HCT116 (cell line): ENCODE measurements at regions not wholly inside any gene's neighbourhood (a gene's known extent, or its start where the extent isn't known, plus 50 kb on each side); places are given as distances from the start of the nearest gene placed in this dataset.

ENCODE experiments used
- ATAC-seq: fragments of 200-7000 bp; cut with Tn5 transposase; 2 replicates; pipeline ENCODE4 v1.9.1; 2020; ENCODE audit warnings: mild to moderate bottlenecking, moderate library complexity
- BruUV-seq: library from RNA; stranded (reverse); fragments of 400-500 nt; replicated peaks from 2 replicates; lab custom pipeline; 2021; lab: Mats Ljungman, UMichigan
- CTCF ChIA-PET: fragments of 300-600 bp; sonication (Branson Sonifier 250); formaldehyde crosslinking; loops from one replicate; lab custom pipeline; 2021; ENCODE audit warnings: antibody characterized with exemption; lab: Charles Lee
- POLR2A ChIA-PET: fragments of 300-600, 350-600 bp; sonication (Branson Sonifier 250); formaldehyde crosslinking; loops from one replicate; lab custom pipeline; 2021; ENCODE audit warnings: antibody characterized with exemption; lab: Charles Lee
- RAD21 ChIA-PET, 2 experiments: fragments of 300-600 bp; sonication (Branson Sonifier 250); formaldehyde crosslinking; loops; one replicate each; lab custom pipeline; 2023; ENCODE audit warnings: low total read pairs in 2 of 2; ENCODE audit not compliant: uncharacterized antibody in 2 of 2, unreplicated experiment in 2 of 2, low non-redundant PET in 1 of 2; lab: Charles Lee
- DNase-seq: peaks from one replicate; pipeline ENCODE4 v3.0.0-alpha.2; 2010; ENCODE audit warnings: low read depth, low spot score
- H2AFZ ChIP-seq: fragments of 200-600 bp; shearing (Covaris generic), sonication (generic); 2 replicates; pipeline ENCODE4 v1.6.1; 2017; ENCODE audit warnings: low read depth, mixed run types, mixed read lengths, antibody characterized with exemption, low read length; ENCODE audit not compliant: poor library complexity, severe bottlenecking
- H3K27ac ChIP-seq: 2 replicates; pipeline ENCODE4 v1.5.1; 2012; ENCODE audit warnings: low read depth, low read length
- H3K27me3 ChIP-seq: fragments of 200-600 bp; sonication (generic); 2 replicates; pipeline ENCODE4 v1.6.1; 2016; ENCODE audit warnings: mixed run types, low read length, mixed read lengths; ENCODE audit not compliant: insufficient read depth
- H3K36me3 ChIP-seq, 2 experiments: fragments of 200-500 bp in 1 of 2; fragments of 200-600 bp in 1 of 2; sonication (Bioruptor generic) in 1 of 2; sonication (generic) in 1 of 2; 2 replicates each; pipeline versions ENCODE4 v1.5.1 to v1.6.1; 2014 to 2016; ENCODE audit warnings: low read length in 2 of 2, inconsistent platforms in 1 of 2, mixed read lengths in 1 of 2, mixed run types in 1 of 2; ENCODE audit not compliant: insufficient read depth in 2 of 2, control insufficient read depth in 1 of 2
- H3K4me1 ChIP-seq, 2 experiments: fragments of 200-600 bp in 1 of 2; sonication (generic) in 1 of 2; 2 replicates each; pipeline versions ENCODE4 v1.5.1 to v1.6.1; 2012 to 2017; ENCODE audit warnings: low read length in 2 of 2, inconsistent platforms in 1 of 2, mild to moderate bottlenecking in 1 of 2, mixed read lengths in 1 of 2, mixed run types in 1 of 2, moderate library complexity in 1 of 2; ENCODE audit not compliant: insufficient read depth in 2 of 2, control insufficient read depth in 1 of 2
- H3K4me2 ChIP-seq: fragments of 200-600 bp; sonication (generic); 2 replicates; pipeline ENCODE4 v1.6.1; 2017; ENCODE audit warnings: mixed run types, low read length, mixed read lengths
- H3K4me3 ChIP-seq, 2 experiments: fragments of 200-600 bp in 1 of 2; sonication (generic) in 1 of 2; replicated peaks in 1 of 2; 2 replicates each; pipeline ENCODE4 v1.5.1; 2011 to 2016; ENCODE audit warnings: low read length in 2 of 2, control low read depth in 1 of 2, low read depth in 1 of 2, mild to moderate bottlenecking in 1 of 2, mixed read lengths in 1 of 2, mixed run types in 1 of 2
- H3K79me2 ChIP-seq: fragments of 200-600 bp; sonication (generic); 2 replicates; pipeline ENCODE4 v1.6.1; 2017; ENCODE audit warnings: mild to moderate bottlenecking, mixed run types, low read length, moderate library complexity, mixed read lengths; ENCODE audit not compliant: insufficient read depth
- H3K9ac ChIP-seq: fragments of 200-600 bp; sonication (generic); 2 replicates; pipeline ENCODE4 v1.6.1; 2016; ENCODE audit warnings: low read length, mixed read lengths
- H3K9me2 ChIP-seq: fragments of 200-600 bp; sonication (generic), shearing (Covaris generic); 2 replicates; pipeline ENCODE4 v1.6.1; 2017; ENCODE audit warnings: mixed run types, mild to moderate bottlenecking, moderate library complexity; ENCODE audit not compliant: insufficient read depth
- H3K9me3 ChIP-seq, 2 experiments: fragments of 200-500 bp in 1 of 2; fragments of 200-600 bp in 1 of 2; sonication (Bioruptor generic) in 1 of 2; sonication (generic) in 1 of 2; 2 replicates each; pipeline ENCODE4 v1.6.1; 2014 to 2017; ENCODE audit warnings: low read length in 2 of 2, mixed read lengths in 2 of 2, inconsistent platforms in 1 of 2, low read depth in 1 of 2, mild to moderate bottlenecking in 1 of 2, mixed run types in 1 of 2, moderate library complexity in 1 of 2; ENCODE audit not compliant: control insufficient read depth in 1 of 2, insufficient read depth in 1 of 2
- H4K20me1 ChIP-seq: fragments of 200-600 bp; sonication (generic), shearing (Covaris generic); 2 replicates; pipeline ENCODE4 v1.6.1; 2017; ENCODE audit warnings: mixed run types, mild to moderate bottlenecking, moderate library complexity; ENCODE audit not compliant: insufficient read depth
- CBX3 ChIP-seq: IDR thresholded peaks from 2 replicates; pipeline ENCODE4 v1.6.1; 2012; ENCODE audit warnings: low read depth
- EGR1 ChIP-seq: IDR thresholded peaks from 2 replicates; pipeline ENCODE4 v1.6.1; 2012; ENCODE audit warnings: low read depth
- ELF1 ChIP-seq: IDR thresholded peaks from 2 replicates; pipeline ENCODE4 v1.6.1; 2012; ENCODE audit warnings: low read depth, borderline replicate concordance
- EZH2 ChIP-seq: fragments of 200-600 bp; sonication (generic); IDR thresholded peaks from 2 replicates; pipeline ENCODE4 v1.6.1; 2017; ENCODE audit warnings: antibody characterized with exemption, mixed run types
- EZH2phosphoT487 ChIP-seq: fragments of 200-600 bp; IDR thresholded peaks from 2 replicates; pipeline ENCODE4 v1.6.1; 2018; ENCODE audit warnings: antibody characterized with exemption, borderline replicate concordance
- JUND ChIP-seq: IDR thresholded peaks from 2 replicates; pipeline ENCODE4 v1.6.1; 2012
- POLR2A ChIP-seq: IDR thresholded peaks from 2 replicates; pipeline ENCODE4 v1.7.0; 2011; ENCODE audit warnings: borderline replicate concordance; ENCODE audit not compliant: insufficient read depth, insufficient read length; ENCODE audit errors: extremely low read depth
- POLR2AphosphoS5 ChIP-seq: IDR thresholded peaks from 2 replicates; pipeline ENCODE4 v1.6.1; 2011; ENCODE audit warnings: mild to moderate bottlenecking, low read depth, low read length, moderate library complexity
- RAD21 ChIP-seq: IDR thresholded peaks from 2 replicates; pipeline ENCODE4 v1.6.1; 2012; ENCODE audit warnings: low read depth, mild to moderate bottlenecking
- SIN3A ChIP-seq: IDR thresholded peaks from 2 replicates; pipeline ENCODE4 v1.6.1; 2012; ENCODE audit warnings: low read depth
- SP1 ChIP-seq: IDR thresholded peaks from 2 replicates; pipeline ENCODE4 v1.6.1; 2012; ENCODE audit warnings: low read depth
- SRF ChIP-seq: IDR thresholded peaks from 2 replicates; pipeline ENCODE4 v1.6.1; 2012; ENCODE audit warnings: low read depth
- TCF7L2 ChIP-seq: IDR thresholded peaks from 2 replicates; pipeline ENCODE4 v1.7.0; 2011; ENCODE audit warnings: borderline replicate concordance, inconsistent platforms; ENCODE audit not compliant: insufficient read depth, insufficient read length; ENCODE audit errors: extremely low read depth
- ZFX ChIP-seq: fragments of 450-650 bp; IDR thresholded peaks from 2 replicates; pipeline ENCODE4 v1.6.1; 2017
- intact Hi-C: fragments of 100-400 bp; cut with micrococcal nuclease; formaldehyde crosslinking; loops from 2 replicates; pipeline ENCODE4 v1.10.0; 2022
- TF ChIP-seq, protein P1 (sequence below): IDR thresholded peaks from 2 replicates; pipeline ENCODE4 v1.6.1; 2012; ENCODE audit warnings: low read depth
- TF ChIP-seq, protein P2 (sequence below), 3 experiments: fragments of 200-600 bp in 1 of 3; sonication (generic) in 1 of 3; IDR thresholded peaks in 2 of 3; conservative IDR thresholded peaks in 1 of 3; 2 replicates each; pipeline ENCODE4 v1.5.1; 2012 to 2017; ENCODE audit warnings: low read depth in 2 of 3, low read length in 2 of 3, antibody characterized with exemption in 1 of 3, borderline replicate concordance in 1 of 3, control low read depth in 1 of 3, mild to moderate bottlenecking in 1 of 3, mixed read lengths in 1 of 3, mixed run types in 1 of 3, moderate library complexity in 1 of 3; ENCODE audit not compliant: insufficient read depth in 1 of 3
- TF ChIP-seq, protein P3 (sequence below): IDR thresholded peaks from 2 replicates; pipeline ENCODE4 v1.6.1; 2011; ENCODE audit warnings: mild to moderate bottlenecking, low read length, moderate library complexity; ENCODE audit not compliant: insufficient replicate concordance; ENCODE audit errors: extremely low read depth
- TF ChIP-seq, protein P4 (sequence below): IDR thresholded peaks from 2 replicates; pipeline ENCODE4 v1.6.1; 2012

DNA sequence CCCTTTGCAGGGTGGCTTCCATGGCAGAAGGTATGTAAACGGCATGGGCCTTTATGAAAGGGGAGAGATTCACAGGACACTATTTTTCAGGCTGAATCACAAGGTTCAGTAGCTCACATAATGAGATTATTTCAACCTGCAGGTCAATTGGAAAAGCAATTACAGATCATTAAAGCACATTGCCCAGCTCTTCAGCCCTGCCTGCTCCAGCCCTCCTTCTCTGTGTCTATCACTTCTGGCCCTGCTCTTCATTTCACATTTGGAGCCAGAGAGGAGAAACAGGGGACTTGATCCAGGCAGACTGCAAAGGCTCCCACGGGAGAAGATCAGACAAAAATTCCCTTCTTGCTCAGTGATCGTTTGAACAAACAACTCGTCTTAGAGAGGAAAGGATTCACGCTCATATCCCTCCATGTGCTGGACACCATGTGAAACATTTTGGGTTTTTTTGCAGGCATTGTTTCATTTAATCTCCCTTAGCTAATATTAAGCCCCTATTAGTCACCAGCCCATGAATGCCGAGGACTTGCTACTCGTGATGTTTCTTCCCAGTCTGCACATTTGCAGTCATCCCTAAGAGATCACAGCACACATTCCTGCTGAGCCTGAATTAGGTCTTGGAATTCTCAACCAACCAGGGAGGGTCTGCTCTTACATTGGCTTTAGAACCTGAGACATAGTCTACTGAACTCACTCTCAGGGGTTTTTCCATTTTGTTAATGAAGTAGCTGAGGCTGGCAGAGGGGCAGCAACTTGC, 443.9 kb upstream of the CCL2 start (continued):
- TF ChIP-seq, protein P1, sequence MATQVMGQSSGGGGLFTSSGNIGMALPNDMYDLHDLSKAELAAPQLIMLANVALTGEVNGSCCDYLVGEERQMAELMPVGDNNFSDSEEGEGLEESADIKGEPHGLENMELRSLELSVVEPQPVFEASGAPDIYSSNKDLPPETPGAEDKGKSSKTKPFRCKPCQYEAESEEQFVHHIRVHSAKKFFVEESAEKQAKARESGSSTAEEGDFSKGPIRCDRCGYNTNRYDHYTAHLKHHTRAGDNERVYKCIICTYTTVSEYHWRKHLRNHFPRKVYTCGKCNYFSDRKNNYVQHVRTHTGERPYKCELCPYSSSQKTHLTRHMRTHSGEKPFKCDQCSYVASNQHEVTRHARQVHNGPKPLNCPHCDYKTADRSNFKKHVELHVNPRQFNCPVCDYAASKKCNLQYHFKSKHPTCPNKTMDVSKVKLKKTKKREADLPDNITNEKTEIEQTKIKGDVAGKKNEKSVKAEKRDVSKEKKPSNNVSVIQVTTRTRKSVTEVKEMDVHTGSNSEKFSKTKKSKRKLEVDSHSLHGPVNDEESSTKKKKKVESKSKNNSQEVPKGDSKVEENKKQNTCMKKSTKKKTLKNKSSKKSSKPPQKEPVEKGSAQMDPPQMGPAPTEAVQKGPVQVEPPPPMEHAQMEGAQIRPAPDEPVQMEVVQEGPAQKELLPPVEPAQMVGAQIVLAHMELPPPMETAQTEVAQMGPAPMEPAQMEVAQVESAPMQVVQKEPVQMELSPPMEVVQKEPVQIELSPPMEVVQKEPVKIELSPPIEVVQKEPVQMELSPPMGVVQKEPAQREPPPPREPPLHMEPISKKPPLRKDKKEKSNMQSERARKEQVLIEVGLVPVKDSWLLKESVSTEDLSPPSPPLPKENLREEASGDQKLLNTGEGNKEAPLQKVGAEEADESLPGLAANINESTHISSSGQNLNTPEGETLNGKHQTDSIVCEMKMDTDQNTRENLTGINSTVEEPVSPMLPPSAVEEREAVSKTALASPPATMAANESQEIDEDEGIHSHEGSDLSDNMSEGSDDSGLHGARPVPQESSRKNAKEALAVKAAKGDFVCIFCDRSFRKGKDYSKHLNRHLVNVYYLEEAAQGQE, result no peak
- TF ChIP-seq SIN3A, result no peak

DNA sequence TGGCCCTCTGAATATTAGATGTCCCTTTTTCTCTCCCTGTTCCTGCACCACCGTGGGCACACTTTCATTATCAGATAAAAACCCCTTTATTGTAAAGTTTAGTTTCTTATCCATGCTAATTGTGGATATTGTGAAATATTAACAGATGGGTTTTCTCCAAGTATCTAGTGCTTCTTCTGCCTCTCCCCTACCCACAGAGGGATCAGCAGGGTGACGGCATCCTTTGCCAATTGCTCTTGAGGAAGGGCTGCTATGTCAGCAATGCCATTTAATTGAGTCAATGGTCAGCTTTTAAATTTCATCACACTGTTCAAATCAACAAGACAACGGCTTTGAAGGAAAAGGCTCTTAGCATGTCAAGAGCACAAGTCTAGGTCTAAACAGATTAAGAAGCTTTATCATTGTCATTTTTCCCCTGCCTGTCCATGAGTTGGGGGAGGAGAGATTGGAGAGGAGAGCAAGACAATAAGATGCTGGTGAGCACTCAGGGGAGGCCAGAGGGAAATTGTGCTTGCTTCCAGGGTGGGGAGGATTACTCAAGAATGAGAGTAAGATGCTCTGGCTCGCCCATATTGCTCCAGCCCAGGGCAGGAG, 443.0 kb upstream of the CCL2 start:
- no peaks in the 10 kb centered on the region for H3K4me1 ChIP-seq
- H3K9me2 ChIP-seq, result no peaks in the 10 kb centered on the region
- no peak overlapping the region for H3K4me3 ChIP-seq
- H3K9me3 ChIP-seq, result peaks cover 0 to under 1% of the 10 kb centered on the region in 2 experiments; a peak in 1 of 4 replicates
- POLR2A ChIA-PET, result no interaction called here
- H3K4me2 ChIP-seq, result no peak overlapping the region
- no TSS peak for BruUV-seq
- no peaks in the 10 kb centered on the region for H3K36me3 ChIP-seq
- no peaks in the 10 kb centered on the region for H3K79me2 ChIP-seq
- DNase-seq, result no peak
- no peak overlapping the region for H2AFZ ChIP-seq
- H3K27ac ChIP-seq, result no peak overlapping the region
- intact Hi-C loops, result no loop called here
- no peak overlapping the region for H3K9ac ChIP-seq
- no peaks in the 10 kb centered on the region for H4K20me1 ChIP-seq
- RAD21 ChIA-PET, result no interaction called here
- ATAC-seq, result no peak
- CTCF ChIA-PET, result interaction anchor here (0.6 kb wide), 1 partner anchor 15 kb away, joined by 3 read pairs; no protein-coding TSS in a partner anchor
- H3K27me3 ChIP-seq, result no peaks in the 10 kb centered on the region
- TF ChIP-seq RAD21 (no peak), TCF7L2 (no peak), JUND (no peak), SRF (no peak), CBX3 (no peak), EZH2phosphoT487 (no peak), EZH2 (no peak), POLR2A (no peak), SP1 (no peak), POLR2AphosphoS5 (no peak), ZFX (no peak), ELF1 (no peak), EGR1 (no peak)
- TF ChIP-seq, protein P2, sequence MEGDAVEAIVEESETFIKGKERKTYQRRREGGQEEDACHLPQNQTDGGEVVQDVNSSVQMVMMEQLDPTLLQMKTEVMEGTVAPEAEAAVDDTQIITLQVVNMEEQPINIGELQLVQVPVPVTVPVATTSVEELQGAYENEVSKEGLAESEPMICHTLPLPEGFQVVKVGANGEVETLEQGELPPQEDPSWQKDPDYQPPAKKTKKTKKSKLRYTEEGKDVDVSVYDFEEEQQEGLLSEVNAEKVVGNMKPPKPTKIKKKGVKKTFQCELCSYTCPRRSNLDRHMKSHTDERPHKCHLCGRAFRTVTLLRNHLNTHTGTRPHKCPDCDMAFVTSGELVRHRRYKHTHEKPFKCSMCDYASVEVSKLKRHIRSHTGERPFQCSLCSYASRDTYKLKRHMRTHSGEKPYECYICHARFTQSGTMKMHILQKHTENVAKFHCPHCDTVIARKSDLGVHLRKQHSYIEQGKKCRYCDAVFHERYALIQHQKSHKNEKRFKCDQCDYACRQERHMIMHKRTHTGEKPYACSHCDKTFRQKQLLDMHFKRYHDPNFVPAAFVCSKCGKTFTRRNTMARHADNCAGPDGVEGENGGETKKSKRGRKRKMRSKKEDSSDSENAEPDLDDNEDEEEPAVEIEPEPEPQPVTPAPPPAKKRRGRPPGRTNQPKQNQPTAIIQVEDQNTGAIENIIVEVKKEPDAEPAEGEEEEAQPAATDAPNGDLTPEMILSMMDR (IDR thresholded peaks at IDR 0.05 in 2 of 3, conservative IDR thresholded peaks at IDR 0.05 in 1 of 3; ENCODE audit: borderline replicate concordance in 1 of 3, insufficient read depth in 1 of 3, low read depth in 2 of 3, low read length in 2 of 3), result no peak
- TF ChIP-seq, protein P3, sequence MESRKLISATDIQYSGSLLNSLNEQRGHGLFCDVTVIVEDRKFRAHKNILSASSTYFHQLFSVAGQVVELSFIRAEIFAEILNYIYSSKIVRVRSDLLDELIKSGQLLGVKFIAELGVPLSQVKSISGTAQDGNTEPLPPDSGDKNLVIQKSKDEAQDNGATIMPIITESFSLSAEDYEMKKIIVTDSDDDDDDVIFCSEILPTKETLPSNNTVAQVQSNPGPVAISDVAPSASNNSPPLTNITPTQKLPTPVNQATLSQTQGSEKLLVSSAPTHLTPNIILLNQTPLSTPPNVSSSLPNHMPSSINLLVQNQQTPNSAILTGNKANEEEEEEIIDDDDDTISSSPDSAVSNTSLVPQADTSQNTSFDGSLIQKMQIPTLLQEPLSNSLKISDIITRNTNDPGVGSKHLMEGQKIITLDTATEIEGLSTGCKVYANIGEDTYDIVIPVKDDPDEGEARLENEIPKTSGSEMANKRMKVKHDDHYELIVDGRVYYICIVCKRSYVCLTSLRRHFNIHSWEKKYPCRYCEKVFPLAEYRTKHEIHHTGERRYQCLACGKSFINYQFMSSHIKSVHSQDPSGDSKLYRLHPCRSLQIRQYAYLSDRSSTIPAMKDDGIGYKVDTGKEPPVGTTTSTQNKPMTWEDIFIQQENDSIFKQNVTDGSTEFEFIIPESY, result no peak
- TF ChIP-seq, protein P4, sequence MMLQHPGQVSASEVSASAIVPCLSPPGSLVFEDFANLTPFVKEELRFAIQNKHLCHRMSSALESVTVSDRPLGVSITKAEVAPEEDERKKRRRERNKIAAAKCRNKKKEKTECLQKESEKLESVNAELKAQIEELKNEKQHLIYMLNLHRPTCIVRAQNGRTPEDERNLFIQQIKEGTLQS, result no peak
